ENCODE measurements at regions not wholly inside any gene's neighbourhood (a gene's known extent, or its start where the extent isn't known, plus 50 kb on each side); places are given as distances from the start of the nearest gene placed in this dataset.

DNA sequence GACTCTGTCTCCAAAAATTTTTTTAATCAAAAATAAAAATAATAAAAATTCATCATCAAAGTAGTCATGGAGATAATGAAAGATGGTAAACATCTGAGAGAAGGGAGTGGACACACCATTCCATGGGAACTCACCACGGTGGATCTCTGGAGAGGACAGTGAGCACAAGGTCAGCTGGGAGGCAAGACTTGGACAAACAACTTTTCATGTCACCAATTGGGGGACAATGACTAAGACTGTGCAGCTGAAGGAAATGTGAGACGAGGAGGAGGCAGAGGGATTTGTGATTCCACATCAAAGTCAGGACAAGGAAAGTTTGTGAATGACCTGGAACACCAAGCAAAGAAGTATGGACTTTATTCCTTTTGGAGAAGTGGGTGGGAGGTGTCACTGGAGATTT is 121.0 kb upstream of the SH3BP4 start:
- TF ChIP-seq, protein P1, sequence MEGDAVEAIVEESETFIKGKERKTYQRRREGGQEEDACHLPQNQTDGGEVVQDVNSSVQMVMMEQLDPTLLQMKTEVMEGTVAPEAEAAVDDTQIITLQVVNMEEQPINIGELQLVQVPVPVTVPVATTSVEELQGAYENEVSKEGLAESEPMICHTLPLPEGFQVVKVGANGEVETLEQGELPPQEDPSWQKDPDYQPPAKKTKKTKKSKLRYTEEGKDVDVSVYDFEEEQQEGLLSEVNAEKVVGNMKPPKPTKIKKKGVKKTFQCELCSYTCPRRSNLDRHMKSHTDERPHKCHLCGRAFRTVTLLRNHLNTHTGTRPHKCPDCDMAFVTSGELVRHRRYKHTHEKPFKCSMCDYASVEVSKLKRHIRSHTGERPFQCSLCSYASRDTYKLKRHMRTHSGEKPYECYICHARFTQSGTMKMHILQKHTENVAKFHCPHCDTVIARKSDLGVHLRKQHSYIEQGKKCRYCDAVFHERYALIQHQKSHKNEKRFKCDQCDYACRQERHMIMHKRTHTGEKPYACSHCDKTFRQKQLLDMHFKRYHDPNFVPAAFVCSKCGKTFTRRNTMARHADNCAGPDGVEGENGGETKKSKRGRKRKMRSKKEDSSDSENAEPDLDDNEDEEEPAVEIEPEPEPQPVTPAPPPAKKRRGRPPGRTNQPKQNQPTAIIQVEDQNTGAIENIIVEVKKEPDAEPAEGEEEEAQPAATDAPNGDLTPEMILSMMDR (IDR thresholded peaks at IDR 0.05): no peak
- no peak for TF ChIP-seq EP300 (IDR thresholded peaks at IDR 0.05)

Measured in tibial nerve (tissue), 4 donors.